ENCODE measurements at regions not wholly inside any gene's neighbourhood (a gene's known extent, or its start where the extent isn't known, plus 50 kb on each side); places are given as distances from the start of the nearest gene placed in this dataset.
"Not testable (repeated sequence)": the region's sequence is repeated elsewhere in the genome, so short reads cannot be mapped to it uniquely, and the experiment has no call there.

GRCh38 chr7:86444245-86444644 lies 199.5 kb upstream of the GRM3 start:
- TF ChIP-seq, protein P1, sequence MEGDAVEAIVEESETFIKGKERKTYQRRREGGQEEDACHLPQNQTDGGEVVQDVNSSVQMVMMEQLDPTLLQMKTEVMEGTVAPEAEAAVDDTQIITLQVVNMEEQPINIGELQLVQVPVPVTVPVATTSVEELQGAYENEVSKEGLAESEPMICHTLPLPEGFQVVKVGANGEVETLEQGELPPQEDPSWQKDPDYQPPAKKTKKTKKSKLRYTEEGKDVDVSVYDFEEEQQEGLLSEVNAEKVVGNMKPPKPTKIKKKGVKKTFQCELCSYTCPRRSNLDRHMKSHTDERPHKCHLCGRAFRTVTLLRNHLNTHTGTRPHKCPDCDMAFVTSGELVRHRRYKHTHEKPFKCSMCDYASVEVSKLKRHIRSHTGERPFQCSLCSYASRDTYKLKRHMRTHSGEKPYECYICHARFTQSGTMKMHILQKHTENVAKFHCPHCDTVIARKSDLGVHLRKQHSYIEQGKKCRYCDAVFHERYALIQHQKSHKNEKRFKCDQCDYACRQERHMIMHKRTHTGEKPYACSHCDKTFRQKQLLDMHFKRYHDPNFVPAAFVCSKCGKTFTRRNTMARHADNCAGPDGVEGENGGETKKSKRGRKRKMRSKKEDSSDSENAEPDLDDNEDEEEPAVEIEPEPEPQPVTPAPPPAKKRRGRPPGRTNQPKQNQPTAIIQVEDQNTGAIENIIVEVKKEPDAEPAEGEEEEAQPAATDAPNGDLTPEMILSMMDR (IDR thresholded peaks at IDR 0.05) = no peak
- TF ChIP-seq POLR2AphosphoS5 (IDR thresholded peaks at IDR 0.05) (no peak), POLR2A (IDR thresholded peaks at IDR 0.05) (no peak)
- no peaks in the 10 kb centered on the region for H3K36me3 ChIP-seq
- no peak overlapping the region for H3K4me3 ChIP-seq
- H3K4me1 ChIP-seq = no peaks in the 10 kb centered on the region
- DNase-seq (ENCODE audit: low spot score in 2 of 2) = no peak
- no peak overlapping the region for H3K27ac ChIP-seq
- no peaks in the 10 kb centered on the region for H3K27me3 ChIP-seq
- intact Hi-C loops (cut with DNase I; ENCODE audit: low total_unique reads) = no loop called here
- no peaks in the 10 kb centered on the region for H3K9me3 ChIP-seq

DNA sequence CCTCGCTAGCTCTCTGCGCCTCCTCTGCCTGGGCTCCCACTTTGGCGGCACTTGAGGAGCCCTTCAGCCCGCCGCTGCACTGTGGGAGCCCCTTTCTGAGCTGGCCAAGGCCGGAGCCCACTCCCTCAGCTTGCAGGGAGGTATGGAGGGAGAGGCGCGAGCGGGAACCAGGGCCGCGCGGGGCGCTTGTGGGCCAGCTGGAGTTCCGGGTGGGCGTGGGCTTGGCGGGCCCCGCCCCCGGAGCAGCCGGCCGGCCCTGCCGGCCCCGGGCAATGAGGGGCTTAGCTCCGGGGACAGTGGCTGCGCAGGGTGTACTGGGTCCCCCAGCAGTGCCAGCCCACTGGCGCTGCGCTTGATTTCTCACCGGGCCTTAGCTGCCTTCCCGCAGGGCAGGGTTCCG lies 203.3 kb upstream of the GRM3 start:
- H3K27me3 ChIP-seq; H3K36me3 ChIP-seq; H3K4me1 ChIP-seq; DNase-seq (ENCODE audit: low spot score in 2 of 2); H3K9me3 ChIP-seq; H3K4me3 ChIP-seq; intact Hi-C loops (cut with DNase I; ENCODE audit: low total_unique reads); H3K27ac ChIP-seq: not testable (repeated sequence)

DNA sequence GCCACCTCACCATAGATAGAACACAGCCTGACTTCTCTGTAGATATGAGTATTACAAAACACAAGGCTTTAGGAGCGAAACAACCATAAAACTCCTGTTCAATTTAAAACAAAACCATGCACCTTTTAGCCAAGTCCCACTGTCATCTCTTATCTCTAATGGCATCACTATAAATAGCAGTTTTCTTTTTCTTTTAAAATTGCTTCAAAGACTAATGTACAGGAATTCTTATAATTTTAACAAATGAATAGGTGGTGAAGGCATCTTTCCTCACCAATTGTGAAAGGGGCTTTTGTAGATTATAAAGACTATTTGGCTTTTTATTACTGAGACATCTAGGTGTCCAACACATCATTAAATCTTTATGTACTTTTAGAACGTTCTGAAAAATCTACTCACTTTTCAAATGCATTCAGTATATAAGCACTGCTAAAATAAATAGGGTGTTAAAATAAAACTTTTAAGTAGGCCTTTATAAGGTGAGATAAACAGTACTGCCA lies 205.7 kb upstream of the GRM3 start:
- no peak for DNase-seq (ENCODE audit: low spot score in 2 of 2)
- H3K27ac ChIP-seq = no peak overlapping the region
- intact Hi-C loops (cut with DNase I; ENCODE audit: low total_unique reads) = no loop called here
- H3K4me3 ChIP-seq = no peak overlapping the region
- no peaks in the 10 kb centered on the region for H3K4me1 ChIP-seq
- H3K9me3 ChIP-seq = no peaks in the 10 kb centered on the region
- H3K36me3 ChIP-seq = no peaks in the 10 kb centered on the region
- TF ChIP-seq, protein P1 (IDR thresholded peaks at IDR 0.05) = no peak
- no peak for TF ChIP-seq POLR2AphosphoS5 (IDR thresholded peaks at IDR 0.05)
- no peak for TF ChIP-seq POLR2A (IDR thresholded peaks at IDR 0.05)
- no peaks in the 10 kb centered on the region for H3K27me3 ChIP-seq

- H3K4me3 ChIP-seq = no peak overlapping the region
- H3K27me3 ChIP-seq = no peaks in the 10 kb centered on the region
- no peaks in the 10 kb centered on the region for H3K4me1 ChIP-seq
- DNase-seq (ENCODE audit: low spot score in 2 of 2) = no peak
- no peak for TF ChIP-seq POLR2A (IDR thresholded peaks at IDR 0.05)
- intact Hi-C loops (cut with DNase I; ENCODE audit: low total_unique reads) = no loop called here
- no peaks in the 10 kb centered on the region for H3K9me3 ChIP-seq
- H3K36me3 ChIP-seq = no peaks in the 10 kb centered on the region
- H3K27ac ChIP-seq = no peak overlapping the region
These were observed 211.9 kb upstream of the GRM3 start for GRCh38 chr7:86431761-86432160.

DNA sequence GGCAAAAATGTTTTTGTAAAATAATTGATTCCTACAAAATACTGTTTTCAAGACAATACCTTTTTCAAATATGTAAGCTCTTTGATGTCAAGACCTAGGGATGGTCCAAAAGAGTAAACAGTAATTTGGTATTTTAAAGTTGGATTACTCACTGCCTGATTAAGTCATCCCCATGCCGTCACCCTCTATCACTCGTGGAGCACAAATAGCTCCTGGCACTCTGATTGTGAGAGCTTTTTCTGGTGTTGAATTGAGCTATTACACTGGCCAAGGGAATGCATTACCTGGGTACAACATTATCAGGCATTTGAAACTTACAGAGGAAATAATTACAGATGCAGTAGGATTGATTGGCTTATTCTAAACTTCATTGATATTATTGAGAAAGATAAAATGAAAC lies 231.9 kb upstream of the GRM3 start:
- H3K27me3 ChIP-seq = no peaks in the 10 kb centered on the region
- no peak overlapping the region for H3K27ac ChIP-seq
- H3K4me1 ChIP-seq = no peaks in the 10 kb centered on the region
- H3K9me3 ChIP-seq = no peaks in the 10 kb centered on the region
- no peak for DNase-seq (ENCODE audit: low spot score in 2 of 2)
- H3K4me3 ChIP-seq = no peak overlapping the region
- TF ChIP-seq, protein P1 (IDR thresholded peaks at IDR 0.05) = no peak
- TF ChIP-seq POLR2A (IDR thresholded peaks at IDR 0.05) (no peak), POLR2AphosphoS5 (IDR thresholded peaks at IDR 0.05) (no peak)
- intact Hi-C loops (cut with DNase I; ENCODE audit: low total_unique reads) = no loop called here
- H3K36me3 ChIP-seq = no peaks in the 10 kb centered on the region

GRCh38 chr7:86407291-86407690 lies 236.4 kb upstream of the GRM3 start:
- Histone ChIP-seq H3K27me3 (no peaks in the 10 kb centered on the region), H3K4me1 (no peaks in the 10 kb centered on the region), H3K27ac (no peak overlapping the region), H3K36me3 (no peaks in the 10 kb centered on the region), H3K4me3 (no peak overlapping the region), H3K9me3 (no peaks in the 10 kb centered on the region)
- no peak for DNase-seq (ENCODE audit: low spot score in 2 of 2)
- intact Hi-C loops (cut with DNase I; ENCODE audit: low total_unique reads) = no loop called here
- TF ChIP-seq POLR2A (IDR thresholded peaks at IDR 0.05) (no peak), POLR2AphosphoS5 (IDR thresholded peaks at IDR 0.05) (no peak)
- TF ChIP-seq, protein P1 (IDR thresholded peaks at IDR 0.05) = no peak

Measured in breast epithelium (tissue), 4 donors.